HT1080 (cell line): ENCODE measurements at regions not wholly inside any gene's neighbourhood (a gene's known extent, or its start where the extent isn't known, plus 50 kb on each side); places are given as distances from the start of the nearest gene placed in this dataset.
"Not testable (repeated sequence)": the region's sequence is repeated elsewhere in the genome, so short reads cannot be mapped to it uniquely, and the experiment has no call there.

Source experiments
- DNase-seq: peaks from one replicate; pipeline ENCODE4 v3.0.0-alpha.2; 2015; ENCODE audit warnings: low read depth

- no peak for DNase-seq
These were observed 1229.8 kb upstream of the WWC1 start for GRCh38 chr5:167061695-167062094.

- no peak for DNase-seq
These were observed 1228.3 kb upstream of the WWC1 start for GRCh38 chr5:167063116-167063515.

DNA sequence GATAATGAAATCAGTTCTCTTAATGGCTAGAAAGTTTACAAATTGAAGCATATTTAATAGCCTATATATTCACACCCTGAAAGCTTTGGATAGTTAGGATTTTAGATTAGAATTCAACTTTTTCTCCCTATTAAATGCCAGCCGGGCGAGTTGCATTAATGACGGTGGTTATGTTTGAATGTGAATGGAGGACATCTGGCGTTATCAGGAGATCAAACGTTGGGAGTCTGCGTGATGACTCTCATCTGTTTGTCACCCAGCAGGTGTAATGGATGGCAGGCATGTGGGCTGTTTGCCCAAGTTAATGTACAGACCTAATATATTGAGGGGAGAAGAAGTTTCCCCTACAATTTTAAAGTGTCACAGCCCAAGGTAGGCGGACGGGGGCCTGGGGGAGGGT is 1227.7 kb upstream of the WWC1 start:
- no peak for DNase-seq

- DNase-seq = no peak
These were observed 1227.2 kb upstream of the WWC1 start for GRCh38 chr5:167064198-167064776.

DNA sequence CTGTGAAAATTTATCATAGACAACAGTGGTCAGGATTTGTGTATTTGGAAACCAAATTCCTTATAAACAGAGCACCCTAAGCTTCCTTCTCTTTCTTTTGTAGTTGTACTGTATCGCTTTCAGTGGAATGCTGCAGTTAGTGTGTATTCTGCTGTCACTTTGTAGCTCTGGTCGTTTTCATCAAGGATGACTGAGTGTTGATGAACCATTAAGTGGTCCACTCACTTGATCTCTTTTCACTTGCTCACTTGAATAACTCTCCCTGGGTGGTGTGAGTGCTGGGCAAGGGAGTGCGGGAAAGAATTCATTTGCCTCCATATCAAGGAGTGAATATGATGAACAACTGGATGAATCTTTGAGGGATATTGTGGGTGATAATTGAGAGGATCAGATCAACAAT is 1225.7 kb upstream of the WWC1 start:
- no peak for DNase-seq

DNA sequence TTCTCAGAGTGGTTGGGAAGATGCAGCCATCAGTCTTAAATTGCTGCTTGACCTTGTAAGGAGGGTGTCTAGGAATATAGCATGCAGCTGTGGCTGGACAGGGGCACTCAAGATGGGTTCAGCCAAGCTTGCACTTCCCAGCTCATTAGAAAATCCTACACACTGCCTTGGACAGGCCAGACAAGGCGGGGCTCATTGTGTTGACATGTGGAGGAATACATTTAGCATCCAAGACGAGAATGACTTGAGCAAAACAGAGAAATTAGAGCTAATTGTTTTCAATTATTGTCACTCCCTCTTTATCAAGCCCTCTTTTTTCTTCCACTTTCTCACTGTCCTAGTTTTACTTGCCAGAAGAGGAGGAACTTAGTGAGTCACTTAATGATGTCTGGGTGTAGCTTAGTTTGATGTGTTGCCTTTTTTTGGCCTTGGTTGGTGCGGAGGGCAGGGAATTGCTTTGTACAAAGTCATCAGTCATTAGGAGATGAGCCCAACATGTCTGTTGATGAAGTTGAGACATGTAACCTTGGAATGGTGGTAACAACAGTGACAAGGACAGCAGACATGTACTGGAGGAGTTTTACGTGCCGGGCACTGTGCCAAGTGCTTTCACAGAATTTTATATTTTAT is 1219.3 kb upstream of the WWC1 start:
- DNase-seq = peak; percentile 26

- DNase-seq = no peak
These were observed 1209.9 kb upstream of the WWC1 start for GRCh38 chr5:167081561-167081960.

DNA sequence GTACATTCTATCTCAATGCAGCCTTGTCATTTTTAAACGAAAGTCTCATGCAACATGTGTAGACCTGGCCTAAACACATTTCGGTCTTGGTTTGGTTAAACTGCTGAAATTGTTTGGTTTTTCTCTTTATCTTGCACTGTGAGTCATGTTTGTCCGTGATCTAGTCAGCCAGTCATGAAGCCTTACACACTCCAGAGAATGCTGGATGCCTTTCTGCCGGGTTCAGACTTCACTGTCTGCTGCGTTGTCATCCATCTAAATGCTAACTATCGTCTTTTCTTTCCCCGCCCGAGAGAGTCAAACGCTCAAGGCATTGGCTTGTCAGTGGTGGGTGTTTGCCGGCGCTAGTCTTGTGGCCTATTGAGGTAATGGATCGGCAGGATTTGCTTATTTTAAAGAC is 1194.6 kb upstream of the WWC1 start:
- peak; percentile 3 for DNase-seq

DNA sequence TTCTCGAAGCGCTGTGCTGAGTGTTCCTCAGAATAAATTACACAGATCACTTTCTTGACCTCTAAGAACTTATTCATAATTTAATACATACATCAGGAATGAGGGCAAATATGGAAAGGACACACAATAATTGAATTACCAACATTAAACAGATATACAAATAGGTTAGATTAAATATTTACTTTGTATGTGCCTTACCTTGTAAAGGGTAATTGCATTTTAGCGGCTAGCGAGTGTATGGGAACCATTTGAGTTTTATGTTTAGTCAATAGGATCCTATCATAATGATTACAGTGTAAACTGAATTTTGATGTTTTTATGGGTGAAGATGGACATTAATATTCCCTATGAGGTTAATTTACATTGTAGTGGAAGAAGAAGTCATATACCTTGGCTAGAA is 1187.1 kb upstream of the WWC1 start:
- no peak for DNase-seq

DNA sequence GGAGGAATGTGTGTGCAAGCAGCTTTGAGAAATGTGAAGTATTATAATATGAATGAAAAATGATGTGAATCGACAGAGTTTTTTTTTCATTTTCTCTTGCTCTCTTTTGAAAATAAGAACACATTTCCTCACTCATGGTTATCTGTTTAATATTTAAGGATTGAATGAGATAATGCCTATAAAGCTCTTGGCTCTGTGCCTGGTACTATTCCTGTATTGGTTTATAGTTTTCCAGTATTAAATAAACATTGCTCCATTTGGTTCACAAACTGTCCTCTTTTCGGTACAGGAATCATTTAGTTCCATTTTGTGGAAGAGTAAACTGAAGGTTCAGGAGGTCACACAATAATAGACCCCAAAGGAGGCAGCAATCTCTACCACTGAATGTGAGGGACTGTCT is 1185.5 kb upstream of the WWC1 start:
- no peak for DNase-seq

DNA sequence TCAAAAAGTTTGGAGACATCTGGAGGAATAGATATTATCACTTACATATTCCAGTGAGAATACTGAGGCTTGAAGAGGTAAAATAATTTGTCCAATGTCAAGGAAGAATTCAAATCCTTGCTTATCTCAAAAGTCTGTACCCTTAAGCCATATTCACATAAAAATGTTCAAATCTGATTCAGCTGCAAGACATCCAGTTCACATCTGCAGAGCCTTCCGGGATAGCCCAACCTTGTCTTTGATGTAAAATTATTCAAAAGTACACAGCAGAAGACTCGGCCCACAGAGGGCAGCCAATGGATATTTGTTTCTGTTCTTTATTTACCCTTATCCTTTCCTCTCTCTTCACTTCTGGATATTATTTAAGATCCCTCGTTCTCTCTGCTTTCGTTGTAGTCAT is 1183.8 kb upstream of the WWC1 start:
- DNase-seq = no peak

- not testable (repeated sequence) for DNase-seq
These were observed 1183.2 kb upstream of the WWC1 start for GRCh38 chr5:167108266-167108665.

- no peak for DNase-seq
These were observed 1178.9 kb upstream of the WWC1 start for GRCh38 chr5:167112556-167112955.

- DNase-seq = no peak
These were observed 1169.2 kb upstream of the WWC1 start for GRCh38 chr5:167122267-167122666.

DNA sequence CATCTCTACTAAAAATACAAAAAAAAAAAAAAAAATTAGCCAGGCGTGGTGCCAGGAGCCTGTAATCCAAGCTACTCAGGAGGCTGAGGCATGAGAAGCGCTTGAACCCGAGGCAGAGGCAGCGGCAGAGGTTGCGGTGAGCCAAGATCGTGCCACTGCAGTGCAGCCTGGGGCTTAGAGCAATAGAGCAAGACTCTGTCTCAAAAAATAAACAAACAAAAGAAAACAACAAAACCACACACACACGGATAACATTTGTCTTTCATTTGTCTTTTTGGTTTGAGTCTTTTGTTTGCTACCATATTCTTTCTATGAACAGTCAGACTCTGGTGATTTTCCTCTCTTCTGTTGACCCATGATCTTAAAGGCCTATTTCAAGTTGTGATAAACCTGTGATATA is 1168.3 kb upstream of the WWC1 start:
- DNase-seq = no peak

- DNase-seq = no peak
These were observed 1162.9 kb upstream of the WWC1 start for GRCh38 chr5:167128581-167128980.

GRCh38 chr5:167140548-167141291 is 1150.7 kb upstream of the WWC1 start:
- DNase-seq = no peak

GRCh38 chr5:167143716-167144115 is 1147.7 kb upstream of the WWC1 start:
- no peak for DNase-seq

DNA sequence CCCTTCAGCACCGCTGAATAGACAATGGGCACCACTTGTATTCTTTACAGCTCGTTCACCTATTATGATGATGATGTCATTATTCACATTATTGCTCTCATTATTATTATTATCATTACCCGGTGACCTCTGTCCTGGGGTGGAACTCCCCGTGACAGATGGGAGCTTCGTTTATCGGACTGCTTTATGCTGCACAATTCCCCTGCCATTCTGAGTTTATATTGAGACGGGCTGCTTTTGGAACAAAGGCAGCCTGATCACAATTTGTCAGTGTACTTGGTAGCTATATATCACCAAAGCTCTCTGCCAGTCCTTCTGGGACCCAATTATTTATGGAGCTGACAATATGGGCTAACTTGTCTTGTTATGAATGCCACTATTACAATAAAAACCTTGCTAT is 1145.6 kb upstream of the WWC1 start:
- DNase-seq = no peak

DNA sequence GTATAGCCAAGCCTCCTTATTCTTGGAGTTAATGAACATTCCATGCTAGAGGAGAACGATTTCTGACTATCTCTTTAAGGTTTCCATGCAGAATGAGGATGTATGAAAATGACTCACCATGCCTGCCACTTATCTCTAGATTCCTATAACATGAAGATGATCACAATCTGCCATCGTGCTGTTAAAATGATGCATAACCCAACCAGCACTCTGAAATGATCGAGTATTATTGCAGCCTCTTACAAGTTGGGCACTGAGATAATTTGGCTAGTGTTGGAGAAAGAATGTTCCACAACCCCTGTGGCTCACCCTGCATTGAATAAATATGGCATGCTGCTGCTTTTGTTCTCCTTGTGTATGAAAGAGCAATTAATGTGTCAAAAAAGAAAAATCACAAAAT is 1143.6 kb upstream of the WWC1 start:
- DNase-seq = peak; percentile 4

- no peak for DNase-seq
These were observed 1140.8 kb upstream of the WWC1 start for GRCh38 chr5:167150661-167151060.

- DNase-seq = peak; percentile 12
These were observed 1138.9 kb upstream of the WWC1 start for GRCh38 chr5:167152561-167152960.
